HPDE6-E6E7 (cell line): ENCODE measurements at regions not wholly inside any gene's neighbourhood (a gene's known extent, or its start where the extent isn't known, plus 50 kb on each side); places are given as distances from the start of the nearest gene placed in this dataset.
"Not testable (repeated sequence)": the region's sequence is repeated elsewhere in the genome, so short reads cannot be mapped to it uniquely, and the experiment has no call there.

Source experiments
- DNase-seq: peaks from one replicate; pipeline ENCODE4 v3.0.0; 2011; ENCODE audit warnings: missing footprints; ENCODE audit errors: extremely low spot score

DNA sequence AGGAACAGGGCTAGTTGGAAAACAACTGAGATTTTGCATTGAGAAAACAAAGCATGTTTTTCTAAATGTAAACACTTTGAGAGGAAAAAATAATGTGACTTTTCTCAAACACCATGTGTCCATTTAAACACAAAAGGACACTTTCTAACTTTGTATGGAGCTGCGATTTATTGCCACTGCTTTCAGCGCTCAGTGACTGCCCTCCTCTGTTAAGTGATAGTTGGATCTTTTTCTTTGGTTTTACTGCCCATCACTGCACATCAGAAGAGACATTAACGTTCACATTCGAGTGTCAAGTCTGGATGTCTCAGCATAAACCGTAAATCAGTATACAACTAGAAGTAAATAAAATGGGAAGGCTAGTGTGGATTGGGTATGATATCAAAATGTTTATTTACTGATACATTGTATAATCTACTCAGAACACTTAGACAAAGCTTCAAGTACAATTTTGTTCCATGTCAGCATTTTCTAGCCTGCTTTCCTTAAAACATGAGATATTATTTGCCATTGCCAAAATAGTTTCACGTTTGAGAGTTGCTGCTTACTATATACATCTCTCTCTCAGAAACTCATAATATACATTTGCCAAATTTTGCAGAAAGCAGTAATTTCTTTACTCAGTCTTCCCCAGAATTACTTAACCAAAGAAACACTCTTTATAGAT lies 237.6 kb downstream of the IKZF2 start:
- DNase-seq = no peak

DNA sequence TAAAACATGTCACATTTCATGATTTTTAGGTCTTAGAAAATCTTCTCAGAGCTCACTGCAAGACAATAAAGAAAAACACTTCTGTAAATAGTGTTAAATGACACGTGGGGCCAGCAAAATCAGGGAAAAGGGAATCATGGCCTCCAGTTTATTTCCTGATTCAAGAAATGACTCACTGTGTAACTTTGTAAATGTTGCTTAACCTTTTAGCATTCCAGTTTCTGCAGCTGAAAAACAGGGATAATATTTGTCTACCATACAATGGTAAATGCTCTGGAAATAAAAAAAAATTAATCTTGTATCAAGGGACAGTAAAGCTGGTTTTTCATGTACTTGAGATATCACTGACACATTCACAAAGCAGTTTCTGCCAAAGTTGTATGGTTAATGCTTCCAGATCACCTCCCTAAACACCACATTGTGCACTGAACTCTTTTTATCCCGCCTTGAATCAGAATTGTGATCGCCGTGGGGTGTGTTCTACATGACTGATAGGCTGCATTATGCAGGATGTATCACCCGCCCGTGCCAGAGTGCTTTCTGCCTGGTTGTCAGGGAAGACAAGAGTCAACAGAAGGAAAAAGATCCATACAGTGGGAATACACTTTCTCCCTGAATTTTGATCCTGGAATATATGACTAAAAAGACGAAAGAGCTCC lies 238.8 kb downstream of the IKZF2 start:
- DNase-seq = peak; percentile 71

DNA sequence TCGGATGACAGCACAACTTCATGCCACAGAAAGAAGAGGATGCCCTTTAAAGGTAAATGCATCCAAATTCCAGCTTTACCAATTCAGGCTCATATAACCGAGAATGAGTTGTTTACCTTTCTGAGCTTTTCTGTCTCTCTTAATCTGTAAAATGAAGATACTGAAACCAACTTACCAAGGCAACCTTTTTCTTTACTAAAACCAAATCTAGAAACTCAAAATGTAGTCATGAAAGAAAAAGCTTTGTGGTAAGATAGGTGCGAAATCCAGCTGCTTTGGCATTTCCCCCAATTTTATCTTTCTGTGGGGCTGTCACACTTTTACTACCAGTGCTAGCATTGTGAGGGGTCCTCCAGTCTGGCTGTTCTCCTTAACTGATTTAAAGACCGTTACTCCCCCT lies 240.4 kb downstream of the IKZF2 start:
- DNase-seq = no peak

DNA sequence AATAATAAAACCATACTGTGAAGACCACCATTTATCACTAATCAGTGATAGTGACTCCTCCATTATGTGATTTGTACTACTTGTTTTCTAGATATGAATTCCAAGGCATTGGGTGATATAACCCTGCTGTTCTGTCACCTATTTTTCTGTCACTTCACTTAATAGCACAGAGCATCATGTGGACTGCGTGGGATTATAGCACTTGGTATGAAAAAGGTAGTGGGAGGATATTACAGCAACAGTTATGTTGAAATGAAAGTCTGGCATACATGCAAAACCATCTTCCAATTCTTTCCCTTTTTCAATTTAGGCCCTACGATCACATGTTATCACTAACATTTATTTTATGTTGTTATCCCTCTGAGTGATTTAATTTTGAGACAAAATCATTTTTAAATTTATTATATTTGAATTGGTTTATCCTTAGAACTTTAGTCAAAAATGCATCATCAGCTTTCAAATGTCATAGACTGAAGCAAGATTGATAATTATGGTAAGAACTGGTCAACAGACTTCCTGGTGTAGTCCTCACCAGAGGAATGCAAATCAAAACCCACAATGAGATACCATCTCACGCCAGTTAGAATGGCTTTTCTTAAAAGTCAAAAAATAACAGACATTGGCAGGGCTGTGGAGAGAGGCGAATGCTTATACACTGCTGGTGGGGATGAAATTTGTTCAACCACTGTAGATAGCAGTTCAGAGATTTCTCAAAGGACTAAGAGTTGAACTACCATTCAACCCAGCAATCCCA lies 242.6 kb downstream of the IKZF2 start:
- DNase-seq = no peak

DNA sequence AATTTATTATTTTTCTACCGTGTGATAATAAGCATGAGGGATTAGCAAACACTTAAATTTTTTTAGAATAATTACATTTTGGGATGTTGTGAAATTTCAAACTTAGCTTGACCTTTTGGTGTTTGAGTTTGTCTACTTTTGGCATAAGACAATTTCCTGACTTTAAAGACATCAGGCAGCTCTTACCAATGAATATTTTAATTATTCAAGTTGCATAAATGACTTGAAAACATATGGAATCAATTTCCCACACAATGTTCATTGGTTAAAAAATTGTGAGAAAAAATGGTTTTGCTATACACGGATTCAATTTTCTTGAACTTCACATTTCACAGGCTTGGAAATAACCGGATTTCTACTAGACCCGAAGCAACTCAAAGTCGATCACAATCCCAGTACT lies 243.4 kb downstream of the IKZF2 start:
- DNase-seq = no peak

DNA sequence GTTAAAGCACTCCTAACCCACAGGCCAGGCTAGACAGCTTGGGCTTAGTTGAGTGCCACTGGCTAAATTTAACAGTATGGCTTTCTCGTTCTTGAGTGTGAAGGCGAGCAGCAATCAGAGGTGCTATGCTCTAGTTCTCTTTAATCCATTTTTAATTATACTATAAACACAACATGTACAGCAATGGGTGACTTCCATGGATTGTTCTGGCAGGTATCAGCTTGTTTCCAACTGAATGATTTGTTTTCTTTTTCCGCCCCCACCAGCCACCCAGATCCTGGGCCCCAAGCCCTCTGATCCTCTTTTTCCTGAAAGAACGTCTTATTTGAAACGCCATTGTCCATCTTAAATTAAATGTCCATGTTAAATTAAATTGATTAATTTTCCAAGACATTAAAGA lies 244.8 kb downstream of the IKZF2 start:
- no peak for DNase-seq

DNA sequence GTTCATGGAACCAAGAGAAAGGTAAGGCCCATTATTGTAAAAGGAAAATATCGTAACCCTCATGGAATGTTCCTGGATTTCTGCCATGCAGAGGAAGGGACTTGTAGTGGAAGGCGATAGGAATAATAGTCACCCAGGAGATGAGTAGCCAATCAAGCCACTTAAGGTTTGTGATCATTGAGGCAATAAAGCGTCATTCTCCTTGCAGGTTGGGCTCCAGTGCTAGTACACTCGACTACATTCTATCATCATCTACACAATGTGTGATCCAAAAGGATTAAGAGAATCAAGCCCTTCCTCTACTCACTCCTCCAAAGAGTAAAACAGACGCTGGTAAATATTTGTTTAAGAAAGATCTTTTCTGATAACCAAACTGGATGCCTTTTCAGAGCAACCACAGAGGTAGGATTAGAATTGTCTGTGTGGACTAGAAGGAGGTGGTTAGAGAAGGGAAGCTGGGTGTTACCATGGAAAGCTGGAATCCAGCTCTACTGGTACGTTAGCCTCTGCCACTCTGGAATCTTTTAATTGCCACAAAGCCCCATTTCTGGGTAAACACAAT lies 245.7 kb downstream of the IKZF2 start:
- DNase-seq = peak; percentile 44

DNA sequence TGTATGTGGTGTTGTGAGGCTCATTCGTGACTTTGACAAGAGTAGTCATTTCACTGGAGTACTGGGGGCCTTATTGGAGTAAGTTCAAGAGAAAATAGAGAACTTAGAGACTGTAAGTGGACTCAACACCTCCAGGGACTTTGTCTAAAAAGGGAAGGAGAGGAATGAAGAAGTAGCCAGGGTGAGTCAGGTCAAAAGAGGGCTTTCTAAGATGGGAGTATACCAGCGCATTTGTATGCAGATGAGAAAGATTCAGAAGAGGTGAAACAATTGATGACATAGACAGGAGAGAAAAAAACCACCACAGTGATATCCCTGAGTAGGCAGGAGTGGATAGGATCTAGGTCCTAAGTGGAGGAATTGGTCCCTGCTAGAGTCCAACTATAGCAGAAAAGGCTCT lies 246.8 kb downstream of the IKZF2 start:
- DNase-seq = no peak

DNA sequence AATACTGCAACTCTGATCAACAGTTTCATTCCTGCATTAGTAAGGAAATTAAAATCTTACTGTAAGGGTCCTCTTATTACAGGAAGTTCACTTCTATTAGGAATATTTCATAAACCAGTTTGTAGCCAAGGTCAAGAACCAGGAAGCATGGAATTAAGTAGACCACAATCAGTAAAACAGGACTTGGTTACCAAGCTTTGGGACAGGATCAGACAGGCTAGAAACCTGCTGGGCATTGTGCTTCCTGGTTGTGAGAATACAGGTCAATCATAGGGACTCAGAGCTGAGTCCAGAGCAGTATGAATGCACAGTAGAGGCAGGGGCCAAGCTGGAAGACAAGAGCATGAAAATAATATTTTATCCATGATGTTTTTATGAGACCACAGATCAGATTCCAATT lies 248.0 kb downstream of the IKZF2 start:
- peak; percentile 56 for DNase-seq

DNA sequence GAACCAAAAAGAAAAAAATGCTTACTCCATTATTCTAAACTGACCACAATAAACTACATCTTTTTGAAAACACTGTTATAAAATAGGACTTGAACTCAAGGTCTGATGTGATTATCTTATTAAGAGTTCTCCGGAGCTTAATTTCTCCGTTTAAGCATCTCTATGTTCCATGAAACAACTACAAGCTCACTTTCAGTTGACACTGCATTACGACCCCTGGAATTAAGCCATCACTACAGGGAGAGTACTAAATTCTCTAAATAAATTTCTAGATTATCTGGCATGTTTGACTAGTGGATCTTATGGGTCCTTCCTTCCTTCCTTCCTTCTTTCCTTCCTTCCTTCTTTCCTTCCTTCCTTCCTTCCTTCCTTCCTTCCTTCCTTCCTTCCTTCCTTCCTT lies 249.0 kb downstream of the IKZF2 start:
- no peak for DNase-seq

DNA sequence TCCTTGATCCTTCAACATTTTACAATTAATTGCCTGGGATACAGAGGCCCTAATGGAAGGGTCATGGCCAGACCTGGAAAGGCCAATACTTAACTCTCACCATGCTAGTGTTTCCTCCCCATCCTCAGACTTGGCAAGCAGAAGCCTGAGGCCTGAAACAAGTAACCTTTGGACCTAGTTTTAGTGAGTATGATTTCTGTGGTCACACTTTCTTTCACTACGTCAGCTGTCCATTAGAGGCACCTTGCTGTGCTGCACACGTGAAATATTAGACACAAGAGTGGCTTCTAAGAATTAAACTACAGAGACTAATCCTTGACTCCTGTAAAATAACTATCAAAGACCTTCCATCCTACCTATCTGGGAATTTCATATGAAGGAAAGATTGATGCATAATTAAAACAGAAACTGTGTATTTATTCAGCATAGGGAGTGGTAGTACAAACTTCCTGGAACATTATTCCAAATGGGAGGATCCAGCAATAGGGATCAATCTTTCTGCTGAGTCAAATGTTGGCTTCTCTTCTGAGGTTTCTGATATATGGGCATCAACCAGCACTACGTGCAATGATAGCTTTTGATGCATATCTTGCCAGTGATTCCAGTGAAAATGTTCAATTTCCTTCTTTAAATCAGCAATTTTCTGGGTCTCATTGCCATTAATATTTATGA lies 249.7 kb downstream of the IKZF2 start:
- no peak for DNase-seq

DNA sequence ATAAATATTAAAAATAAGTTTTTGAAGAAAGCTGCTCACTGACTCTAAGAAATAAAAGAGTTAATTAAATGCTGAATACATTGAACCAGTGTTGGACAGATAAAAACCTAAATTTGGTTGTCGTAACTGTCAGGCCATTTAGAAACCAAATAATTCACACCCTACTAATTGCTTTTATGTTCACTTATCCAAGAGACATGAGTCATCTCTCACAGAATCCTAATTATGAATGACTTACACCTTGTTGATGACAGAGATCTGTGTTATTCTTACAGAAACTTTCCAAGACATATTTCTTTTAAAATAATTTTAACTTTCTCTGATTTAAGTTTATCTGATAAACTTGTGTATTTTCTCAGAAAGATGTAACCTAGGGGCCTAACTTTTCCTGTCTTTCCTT lies 250.7 kb downstream of the IKZF2 start:
- DNase-seq = no peak

DNA sequence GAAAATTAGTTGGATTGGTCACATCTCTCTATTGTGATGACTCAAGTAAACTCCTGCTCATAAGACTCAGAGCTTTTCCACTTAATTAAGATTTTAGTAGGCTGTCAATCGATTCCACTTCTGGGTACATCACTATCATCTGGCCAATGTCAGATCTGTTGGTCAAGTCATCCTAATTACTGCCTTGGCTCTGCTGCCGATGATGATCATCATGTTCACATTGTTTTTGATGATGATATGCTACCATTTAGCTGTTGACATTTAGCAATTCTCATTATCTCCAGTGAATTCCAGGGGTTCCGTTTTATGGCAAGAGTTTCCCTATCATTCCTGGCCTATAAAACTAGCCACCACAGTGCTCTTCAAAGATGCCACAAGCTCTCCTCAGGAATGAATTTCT lies 253.4 kb downstream of the IKZF2 start:
- DNase-seq = no peak

DNA sequence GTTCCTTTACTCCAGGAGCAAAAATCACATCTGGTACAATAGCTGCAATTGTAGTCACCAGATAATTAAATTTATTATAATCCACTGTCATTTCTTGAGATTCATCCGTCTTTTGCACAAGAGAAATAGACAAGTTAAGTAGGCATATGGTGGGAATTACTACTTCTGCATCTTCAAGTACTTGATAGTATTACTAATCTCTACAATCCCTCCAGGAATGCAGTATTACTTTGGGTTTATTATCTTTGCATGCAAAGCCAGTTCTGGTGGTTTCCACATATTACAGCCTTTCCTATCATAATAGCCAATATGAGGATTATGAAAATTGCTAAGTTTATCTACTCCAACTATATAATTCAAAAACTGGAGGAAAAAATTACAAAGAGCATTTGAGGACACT lies 254.1 kb downstream of the IKZF2 start:
- DNase-seq = no peak

DNA sequence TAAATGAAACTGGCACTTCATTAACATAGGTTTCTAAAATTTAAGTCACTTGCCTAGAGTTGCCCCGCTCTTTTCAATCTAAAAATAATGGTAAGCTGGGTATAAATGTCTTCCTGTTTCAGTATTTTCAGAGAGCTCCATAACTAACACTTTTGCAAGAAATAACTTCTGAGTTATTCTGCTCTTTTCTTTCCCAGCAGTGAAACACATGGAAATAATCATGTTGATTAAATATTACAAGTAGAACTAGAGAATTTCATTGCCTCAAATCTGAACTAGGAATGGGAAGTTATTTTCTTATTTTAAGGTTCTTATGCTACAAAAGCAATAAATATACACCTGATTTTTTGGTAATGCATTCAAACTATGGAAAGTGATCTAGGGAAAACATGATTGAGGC lies 257.4 kb downstream of the IKZF2 start:
- DNase-seq = no peak

DNA sequence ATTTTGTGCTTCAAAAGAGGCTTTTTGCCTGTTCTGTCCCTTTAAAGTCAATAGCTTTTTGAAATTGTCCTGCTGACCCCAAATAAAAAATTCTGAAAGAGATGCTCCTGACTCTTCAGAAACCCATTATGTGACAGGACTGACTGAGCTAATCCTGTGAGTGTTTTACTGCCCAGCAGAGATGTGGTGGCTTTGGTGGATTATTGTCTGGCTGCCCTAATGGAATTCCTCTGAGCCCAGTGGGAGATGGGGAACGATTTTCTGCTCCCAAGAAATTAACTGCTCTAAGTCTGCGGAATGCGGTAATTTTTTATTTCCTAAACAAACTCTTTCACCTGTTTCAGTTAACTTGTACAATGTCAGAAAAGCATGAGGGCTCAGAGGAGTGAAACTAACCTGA lies 258.2 kb downstream of the IKZF2 start:
- DNase-seq = no peak

DNA sequence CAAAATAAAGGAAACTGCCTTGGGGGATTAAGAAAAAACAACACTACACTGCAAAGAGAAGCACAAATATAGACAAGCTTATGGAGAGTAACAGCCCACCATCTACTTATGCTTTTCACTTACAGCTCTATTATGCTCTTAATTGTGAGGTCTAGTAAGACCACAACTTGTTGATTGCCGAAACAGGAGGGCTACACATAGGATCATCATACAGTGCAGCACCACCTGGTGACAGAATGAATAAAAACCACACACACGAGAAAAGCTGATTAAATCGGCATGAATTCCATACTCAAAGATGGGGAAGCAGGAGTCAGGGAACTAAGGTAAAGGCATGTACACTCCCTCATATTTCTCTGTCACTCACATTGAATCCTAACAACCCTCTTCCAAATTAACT lies 259.2 kb downstream of the IKZF2 start:
- no peak for DNase-seq

DNA sequence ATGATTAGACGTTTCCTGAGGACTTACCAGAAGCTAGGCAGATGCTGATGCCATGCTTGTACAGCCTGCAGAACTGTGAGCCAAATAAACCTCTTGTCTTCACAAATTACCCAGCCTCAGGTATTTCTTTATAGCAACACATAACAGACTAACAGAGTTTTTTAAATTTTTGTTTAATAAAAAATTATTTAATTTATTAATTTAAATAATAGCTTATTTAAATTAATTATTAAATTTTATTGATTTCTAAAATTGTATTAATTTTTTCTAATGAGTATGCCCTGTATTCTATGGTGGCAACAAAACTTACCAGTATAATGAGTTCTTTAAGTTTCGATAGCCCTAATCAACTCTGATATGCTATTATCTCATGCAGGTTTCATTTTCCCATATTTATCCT lies 259.8 kb downstream of the IKZF2 start:
- no peak for DNase-seq

DNA sequence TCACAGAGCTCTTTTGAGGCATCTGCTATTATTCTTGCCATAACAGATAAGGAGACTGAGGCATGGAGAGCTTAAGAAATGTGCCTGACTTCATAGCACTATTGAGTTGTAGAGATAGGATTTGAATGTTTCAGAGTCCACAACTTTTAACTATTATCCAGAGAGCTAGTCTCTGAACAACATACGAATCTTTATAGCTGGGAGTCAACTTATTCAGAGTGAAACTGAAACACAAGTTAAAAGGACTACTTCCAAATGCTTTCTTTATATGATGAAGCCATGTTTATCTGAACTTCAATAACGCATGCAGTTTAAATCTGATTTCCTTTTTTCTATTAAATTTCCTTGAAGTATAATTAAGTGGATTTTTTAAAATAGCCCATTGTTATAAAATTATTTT lies 268.8 kb downstream of the IKZF2 start:
- DNase-seq = no peak

DNA sequence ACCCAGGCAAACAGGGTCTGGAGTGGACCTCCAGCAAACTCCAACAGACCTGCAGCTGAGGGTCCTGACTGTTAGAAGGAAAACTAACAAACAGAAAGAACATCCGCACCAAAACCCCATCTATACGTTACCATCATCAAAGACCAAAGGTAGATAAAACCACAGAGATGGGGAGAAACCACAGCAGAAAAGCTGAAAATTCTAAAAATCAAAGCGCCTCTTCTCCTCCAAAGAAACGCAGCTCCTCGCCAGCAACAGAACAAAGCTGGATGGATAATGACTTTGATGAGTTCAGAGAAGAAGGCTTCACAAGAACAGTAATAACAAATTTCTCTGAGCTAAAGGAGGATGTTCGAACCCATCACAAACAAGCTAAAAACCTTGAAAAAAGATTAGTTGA lies 274.9 kb downstream of the IKZF2 start:
- not testable (repeated sequence) for DNase-seq

DNA sequence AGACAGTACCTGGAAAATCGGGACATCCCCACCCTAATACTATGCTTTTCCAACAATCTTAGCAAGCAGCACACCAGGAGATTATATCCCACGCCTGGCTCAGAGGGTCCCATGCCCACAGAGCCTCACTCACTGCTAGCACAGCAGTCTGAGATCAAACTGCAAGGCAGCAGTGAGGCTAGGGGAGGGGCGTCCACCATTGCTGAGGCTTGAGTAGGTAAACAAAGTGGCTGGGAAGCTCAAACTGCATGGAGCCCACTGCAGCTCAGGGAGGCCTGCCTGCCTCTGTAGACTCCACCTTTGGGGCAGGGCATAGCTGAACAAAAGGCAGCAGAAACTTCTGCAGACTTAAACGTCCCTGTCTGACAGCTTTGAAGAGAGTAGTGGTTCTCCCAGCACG lies 275.5 kb downstream of the IKZF2 start:
- not testable (repeated sequence) for DNase-seq

DNA sequence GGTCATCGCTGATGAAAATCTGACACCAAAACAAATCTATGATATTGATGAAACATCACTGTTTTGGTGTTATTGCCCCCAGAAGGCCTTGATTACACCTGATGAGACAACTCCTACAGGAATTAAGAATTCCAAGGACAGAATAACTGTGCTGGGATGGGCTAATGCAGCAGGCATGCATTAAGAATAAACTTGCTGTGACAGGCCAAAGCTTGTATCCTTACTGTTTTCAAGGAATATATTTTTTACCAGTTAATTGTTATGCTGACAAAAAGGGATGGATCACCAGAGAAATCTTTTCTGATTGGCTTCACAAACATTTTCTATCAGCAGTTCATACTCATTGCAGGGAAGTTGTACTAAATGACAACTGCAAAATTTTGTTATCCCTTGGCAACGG lies 278.2 kb downstream of the IKZF2 start:
- no peak for DNase-seq
